K562 (cell line): ENCODE measurements at regions not wholly inside any gene's neighbourhood (a gene's known extent, or its start where the extent isn't known, plus 50 kb on each side); places are given as distances from the start of the nearest gene placed in this dataset.

Experiments
- ATAC-seq: fragments of 200-7000 bp; cut with Tn5 transposase; 3 replicates; pipeline ENCODE4 v1.9.1; 2020; ENCODE audit warnings: moderate library complexity
- BruUV-seq: library from RNA; stranded (reverse); fragments of 400-500 nt; replicated peaks from 2 replicates; lab custom pipeline; 2021; lab: Mats Ljungman, UMichigan
- CTCF ChIA-PET: fragments of 300-600 bp; formaldehyde crosslinking; extraction: SDS; loops from one replicate; lab custom pipeline; 2021; ENCODE audit warnings: low intra/inter-chr PET ratio; lab: Yijun Ruan, JAX
- POLR2A ChIA-PET: fragments of 300-600, 350-650 bp; sonication (Branson Sonifier 250); formaldehyde crosslinking; extraction: SDS; loops from one replicate; lab custom pipeline; 2021; ENCODE audit warnings: antibody characterized with exemption, inconsistent platforms; lab: Yijun Ruan, JAX
- DNase-seq, 4 experiments: peaks; one replicate each; pipeline versions ENCODE4 v3.0.0 to v3.0.0-alpha.2; 2011 to 2018; ENCODE audit warnings: low spot score in 3 of 4, mixed read lengths in 3 of 4; ENCODE audit errors: extremely low read depth in 1 of 4
- FAIRE-seq: peaks from 2 replicates; lab custom pipeline; 2011; peaks lifted over from hg19 to GRCh38; lab: Jason Lieb, UNC
- H2AFZ ChIP-seq: 2 replicates; pipeline ENCODE4 v1.6.0; 2011; ENCODE audit warnings: low read depth, low read length, control low read depth, inconsistent platforms
- H3K27ac ChIP-seq: fragments of 200-600 bp; 3 replicates; pipeline ENCODE4 v1.8.0; 2011; ENCODE audit warnings: low read depth, mild to moderate bottlenecking, control low read depth, inconsistent platforms, low read length, moderate library complexity, mixed read lengths; ENCODE audit errors: extremely low read depth
- H3K27me3 ChIP-seq, 2 experiments: fragments of 300-600 bp in 1 of 2; 2 replicates in 1 of 2; 3 replicates in 1 of 2; pipeline versions ENCODE4 v1.6.0 to v1.8.0; 2011; ENCODE audit warnings: inconsistent platforms in 2 of 2, low read length in 2 of 2, mild to moderate bottlenecking in 1 of 2, mixed read lengths in 1 of 2, moderate library complexity in 1 of 2; ENCODE audit not compliant: control insufficient read depth in 2 of 2, insufficient read depth in 2 of 2
- H3K36me3 ChIP-seq: fragments of 300-600 bp; 3 replicates; pipeline ENCODE4 v1.8.0; 2011; ENCODE audit warnings: mild to moderate bottlenecking, low read length, inconsistent platforms; ENCODE audit not compliant: control insufficient read depth, insufficient read depth
- H3K4me1 ChIP-seq, 2 experiments: fragments of 200-600 bp in 1 of 2; replicated peaks in 1 of 2; 2 replicates in 1 of 2; 3 replicates in 1 of 2; pipeline versions ENCODE4 v1.5.1 to v1.8.0; 2011; ENCODE audit warnings: inconsistent platforms in 2 of 2, low read length in 2 of 2, mild to moderate bottlenecking in 1 of 2, mixed read lengths in 1 of 2, moderate library complexity in 1 of 2; ENCODE audit not compliant: control insufficient read depth in 2 of 2, insufficient read depth in 2 of 2
- H3K4me2 ChIP-seq: 2 replicates; pipeline ENCODE4 v1.6.1; 2011; ENCODE audit warnings: low read length, control low read depth, inconsistent platforms, mixed read lengths; ENCODE audit not compliant: insufficient read depth
- H3K4me3 ChIP-seq: fragments of 200-600 bp; sonication (generic), shearing (Covaris generic); 2 replicates; pipeline ENCODE4 v1.5.1; 2016; ENCODE audit warnings: control low read depth, inconsistent platforms
- H3K79me2 ChIP-seq: fragments of 200-600 bp; 3 replicates; pipeline ENCODE4 v1.8.0; 2011; ENCODE audit warnings: low read length, inconsistent platforms; ENCODE audit not compliant: control insufficient read depth, insufficient read depth
- H3K9ac ChIP-seq, 2 experiments: 2 replicates each; pipeline versions ENCODE4 v1.6.0 to v1.6.1; 2011; ENCODE audit warnings: low read depth in 2 of 2, low read length in 2 of 2, control low read depth in 1 of 2, inconsistent platforms in 1 of 2, mild to moderate bottlenecking in 1 of 2, mixed read lengths in 1 of 2; ENCODE audit not compliant: insufficient read depth in 1 of 2
- H3K9me1 ChIP-seq: one replicate; pipeline ENCODE4 v1.6.0; 2011; ENCODE audit warnings: inconsistent platforms, mild to moderate bottlenecking, low read length, moderate library complexity; ENCODE audit not compliant: control insufficient read depth, insufficient read depth
- H3K9me3 ChIP-seq: replicated peaks from 2 replicates; pipeline ENCODE4 v1.5.1; 2011; ENCODE audit warnings: low read depth, low read length, inconsistent platforms; ENCODE audit not compliant: control insufficient read depth, insufficient read depth
- H4K20me1 ChIP-seq: replicated peaks from 2 replicates; pipeline ENCODE4 v1.6.1; 2011; ENCODE audit warnings: low read length, inconsistent platforms, mixed read lengths; ENCODE audit not compliant: control insufficient read depth, insufficient read depth
- ARID2 ChIP-seq: fragments of 450-650 bp; IDR thresholded peaks from 2 replicates; pipeline ENCODE4 v1.6.1; 2017; ENCODE audit warnings: antibody characterized with exemption, mild to moderate bottlenecking
- FOXK2 ChIP-seq, 2 experiments: fragments of 450-650 bp; IDR thresholded peaks in 1 of 2; conservative IDR thresholded peaks in 1 of 2; 2 replicates each; pipeline ENCODE4 v1.6.1; 2016; ENCODE audit warnings: low read depth in 2 of 2, mild to moderate bottlenecking in 1 of 2
- HDAC3 ChIP-seq: fragments of 450-650 bp; IDR thresholded peaks from 2 replicates; pipeline ENCODE4 v1.6.1; 2018; ENCODE audit warnings: borderline replicate concordance, mild to moderate bottlenecking, moderate library complexity; ENCODE audit not compliant: partially characterized antibody
- PTBP1 ChIP-seq: fragments of 200-400 bp; formaldehyde crosslinking; IDR thresholded peaks from 2 replicates; pipeline ENCODE4 v1.6.1; 2017; ENCODE audit warnings: low read depth, low read length
- RBM17 ChIP-seq: fragments of 200-400 bp; formaldehyde crosslinking; IDR thresholded peaks from 2 replicates; pipeline ENCODE4 v1.6.1; 2017; ENCODE audit warnings: low read depth, mild to moderate bottlenecking, low read length, borderline replicate concordance
- RNF219 ChIP-seq: fragments of 250-450 bp; sonication (Bioruptor Pico); IDR thresholded peaks from 2 replicates; pipeline ENCODE4 v1.5.0; 2022; ENCODE audit warnings: mild to moderate bottlenecking
- STAT5B ChIP-seq: fragments of 250-450 bp; sonication (Bioruptor Pico); IDR thresholded peaks from 2 replicates; pipeline ENCODE4 v1.8.0; 2021; ENCODE audit warnings: mild to moderate bottlenecking, inconsistent platforms
- USF2 ChIP-seq: sonication (generic); formaldehyde crosslinking; IDR thresholded peaks from 2 replicates; pipeline ENCODE4 v1.5.0; 2020; ENCODE audit warnings: missing genetic modification reagents
- WGBS: fragments of 100-300 bp; shearing (Covaris generic); methylation state at CpG from one replicate; pipeline ENCODE4 v1.1.6; 2016; ENCODE audit warnings: low coverage, mixed read lengths; ENCODE audit not compliant: insufficient coverage; ENCODE audit errors: missing lambda C conversion rate; 5-methylcytosine and 5-hydroxymethylcytosine counted together
- in situ Hi-C: fragments of 300-500 bp; cut with MboI; formaldehyde crosslinking; loops from 4 replicates; pipeline ENCODE4 v1.15.0; 2018; ENCODE audit warnings: inconsistent platforms, mixed read lengths
- intact Hi-C: fragments of 100-400 bp; cut with micrococcal nuclease; formaldehyde crosslinking; loops from 2 replicates; pipeline ENCODE4 v1.14.2; 2022
- TF ChIP-seq, protein P1 (sequence below), 3 experiments: fragments of 200-800 bp in 1 of 3; fragments of 250-450 bp in 1 of 3; fragments of 450-650 bp in 1 of 3; sonication (Bioruptor Pico) in 1 of 3; sonication (Bioruptor generic) in 1 of 3; formaldehyde crosslinking in 1 of 3; IDR thresholded peaks; 2 replicates each; pipeline versions ENCODE4 v1.6.1 to v1.8.0; 2016 to 2022; ENCODE audit warnings: mild to moderate bottlenecking in 2 of 3, missing genetic modification characterization in 2 of 3, missing compliant biosample characterization in 1 of 3, moderate library complexity in 1 of 3
- TF ChIP-seq, protein P2 (sequence below): IDR thresholded peaks from 3 replicates; pipeline ENCODE4 v1.6.1; 2011; ENCODE audit warnings: borderline replicate concordance, mild to moderate bottlenecking, moderate library complexity; ENCODE audit not compliant: insufficient read length; ENCODE audit errors: extremely low read depth

- FAIRE-seq (no peak), ATAC-seq (no peak), DNase-seq (no peak)
- H3K9me3 ChIP-seq: no peaks in the 10 kb centered on the region
- TF ChIP-seq STAT5B (no peak), USF2 (CRISPR knock-in tag) (no peak), RBM17 (no peak), HDAC3 (no peak), RNF219 (CRISPR knock-in tag) (no peak), ARID2 (no peak), PTBP1 (no peak), FOXK2 (conservative IDR thresholded peaks at IDR 0.05 in 1 of 2, IDR thresholded peaks at IDR 0.05 in 1 of 2; ENCODE audit: low read depth in 2 of 2) (no peak)
- TF ChIP-seq, protein P1, sequence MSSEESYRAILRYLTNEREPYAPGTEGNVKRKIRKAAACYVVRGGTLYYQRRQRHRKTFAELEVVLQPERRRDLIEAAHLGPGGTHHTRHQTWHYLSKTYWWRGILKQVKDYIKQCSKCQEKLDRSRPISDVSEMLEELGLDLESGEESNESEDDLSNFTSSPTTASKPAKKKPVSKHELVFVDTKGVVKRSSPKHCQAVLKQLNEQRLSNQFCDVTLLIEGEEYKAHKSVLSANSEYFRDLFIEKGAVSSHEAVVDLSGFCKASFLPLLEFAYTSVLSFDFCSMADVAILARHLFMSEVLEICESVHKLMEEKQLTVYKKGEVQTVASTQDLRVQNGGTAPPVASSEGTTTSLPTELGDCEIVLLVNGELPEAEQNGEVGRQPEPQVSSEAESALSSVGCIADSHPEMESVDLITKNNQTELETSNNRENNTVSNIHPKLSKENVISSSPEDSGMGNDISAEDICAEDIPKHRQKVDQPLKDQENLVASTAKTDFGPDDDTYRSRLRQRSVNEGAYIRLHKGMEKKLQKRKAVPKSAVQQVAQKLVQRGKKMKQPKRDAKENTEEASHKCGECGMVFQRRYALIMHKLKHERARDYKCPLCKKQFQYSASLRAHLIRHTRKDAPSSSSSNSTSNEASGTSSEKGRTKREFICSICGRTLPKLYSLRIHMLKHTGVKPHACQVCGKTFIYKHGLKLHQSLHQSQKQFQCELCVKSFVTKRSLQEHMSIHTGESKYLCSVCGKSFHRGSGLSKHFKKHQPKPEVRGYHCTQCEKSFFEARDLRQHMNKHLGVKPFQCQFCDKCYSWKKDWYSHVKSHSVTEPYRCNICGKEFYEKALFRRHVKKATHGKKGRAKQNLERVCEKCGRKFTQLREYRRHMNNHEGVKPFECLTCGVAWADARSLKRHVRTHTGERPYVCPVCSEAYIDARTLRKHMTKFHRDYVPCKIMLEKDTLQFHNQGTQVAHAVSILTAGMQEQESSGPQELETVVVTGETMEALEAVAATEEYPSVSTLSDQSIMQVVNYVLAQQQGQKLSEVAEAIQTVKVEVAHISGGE (CRISPR knock-in tag; IDR thresholded peaks at IDR 0.05): no peak
- TF ChIP-seq, protein P2, sequence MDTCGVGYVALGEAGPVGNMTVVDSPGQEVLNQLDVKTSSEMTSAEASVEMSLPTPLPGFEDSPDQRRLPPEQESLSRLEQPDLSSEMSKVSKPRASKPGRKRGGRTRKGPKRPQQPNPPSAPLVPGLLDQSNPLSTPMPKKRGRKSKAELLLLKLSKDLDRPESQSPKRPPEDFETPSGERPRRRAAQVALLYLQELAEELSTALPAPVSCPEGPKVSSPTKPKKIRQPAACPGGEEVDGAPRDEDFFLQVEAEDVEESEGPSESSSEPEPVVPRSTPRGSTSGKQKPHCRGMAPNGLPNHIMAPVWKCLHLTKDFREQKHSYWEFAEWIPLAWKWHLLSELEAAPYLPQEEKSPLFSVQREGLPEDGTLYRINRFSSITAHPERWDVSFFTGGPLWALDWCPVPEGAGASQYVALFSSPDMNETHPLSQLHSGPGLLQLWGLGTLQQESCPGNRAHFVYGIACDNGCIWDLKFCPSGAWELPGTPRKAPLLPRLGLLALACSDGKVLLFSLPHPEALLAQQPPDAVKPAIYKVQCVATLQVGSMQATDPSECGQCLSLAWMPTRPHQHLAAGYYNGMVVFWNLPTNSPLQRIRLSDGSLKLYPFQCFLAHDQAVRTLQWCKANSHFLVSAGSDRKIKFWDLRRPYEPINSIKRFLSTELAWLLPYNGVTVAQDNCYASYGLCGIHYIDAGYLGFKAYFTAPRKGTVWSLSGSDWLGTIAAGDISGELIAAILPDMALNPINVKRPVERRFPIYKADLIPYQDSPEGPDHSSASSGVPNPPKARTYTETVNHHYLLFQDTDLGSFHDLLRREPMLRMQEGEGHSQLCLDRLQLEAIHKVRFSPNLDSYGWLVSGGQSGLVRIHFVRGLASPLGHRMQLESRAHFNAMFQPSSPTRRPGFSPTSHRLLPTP: no peak
- H3K27me3 ChIP-seq: no peaks in the 10 kb centered on the region
- H4K20me1 ChIP-seq: no peaks in the 10 kb centered on the region
- no peak overlapping the region for H3K27ac ChIP-seq
- H3K79me2 ChIP-seq: no peaks in the 10 kb centered on the region
- H2AFZ ChIP-seq: no peak overlapping the region
- in situ Hi-C loops (no loop called here), intact Hi-C loops (no loop called here)
- no peak overlapping the region for H3K9ac ChIP-seq
- H3K36me3 ChIP-seq: no peaks in the 10 kb centered on the region
- no peak overlapping the region for H3K4me3 ChIP-seq
- no TSS peak for BruUV-seq
- CTCF ChIA-PET: no interaction called here
- H3K4me2 ChIP-seq: no peak overlapping the region
- H3K4me1 ChIP-seq: no peaks in the 10 kb centered on the region
- H3K9me1 ChIP-seq: no peaks in the 10 kb centered on the region
- POLR2A ChIA-PET: no interaction called here
- 0% methylated on average over 1 of the region's 1 CpG for WGBS
Observed at GRCh38 chr17:53166731-53167130, 656.0 kb upstream of the KIF2B start.
